ENCODE measurements at regions not wholly inside any gene's neighbourhood (a gene's known extent, or its start where the extent isn't known, plus 50 kb on each side); places are given as distances from the start of the nearest gene placed in this dataset.

DNA sequence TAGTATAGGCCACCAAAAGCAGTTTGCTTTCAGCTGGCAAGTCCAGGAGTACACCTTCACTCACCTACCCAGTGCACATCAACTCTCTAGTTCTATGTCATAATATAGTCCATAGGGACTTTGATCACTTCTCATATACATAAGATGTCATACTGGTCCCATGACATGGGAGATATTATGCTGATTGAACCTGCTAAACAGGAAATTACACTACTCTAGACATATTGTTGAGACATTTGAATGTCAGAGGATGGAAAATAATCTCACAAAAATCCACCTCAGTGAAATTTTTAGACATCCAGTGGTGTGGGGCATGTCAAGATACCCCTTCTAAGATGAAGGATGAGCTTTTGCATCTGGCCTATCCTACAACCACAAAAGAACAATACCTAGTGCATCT is 322.5 kb downstream of the EN1 start:
- Histone ChIP-seq H3K27me3 (no peaks in the 10 kb centered on the region), H3K4me1 (no peaks in the 10 kb centered on the region), H3K4me3 (replicated peaks in 1 of 3) (no peak overlapping the region), H3K36me3 (no peaks in the 10 kb centered on the region), H3K9me3 (no peaks in the 10 kb centered on the region), H3K27ac (no peak overlapping the region)
- no peak for DNase-seq
- intact Hi-C loops (cut with DNase I), result no loop called here
- no peak for TF ChIP-seq POLR2A (IDR thresholded peaks at IDR 0.05)

DNA sequence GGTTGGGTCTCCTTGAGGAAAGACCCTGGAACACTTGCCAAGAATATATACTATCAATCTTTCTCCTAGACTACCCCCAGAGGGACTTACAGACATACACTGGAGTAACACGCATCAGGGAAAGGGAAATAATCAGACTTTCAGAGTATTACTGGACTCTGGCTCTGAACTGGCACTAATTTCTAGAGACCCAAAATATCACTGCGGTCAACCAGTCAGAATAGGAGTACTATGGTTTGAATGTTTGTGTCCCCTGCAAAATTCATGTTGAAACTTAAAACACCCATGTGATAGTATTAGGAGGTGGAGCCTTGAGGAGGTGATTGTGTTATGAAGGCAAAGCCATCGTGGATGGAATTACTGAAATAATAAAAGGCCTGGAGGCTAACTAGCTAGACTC is 323.7 kb downstream of the EN1 start:
- H3K27me3 ChIP-seq, result no peaks in the 10 kb centered on the region
- no peak overlapping the region for H3K27ac ChIP-seq
- TF ChIP-seq, protein P1, sequence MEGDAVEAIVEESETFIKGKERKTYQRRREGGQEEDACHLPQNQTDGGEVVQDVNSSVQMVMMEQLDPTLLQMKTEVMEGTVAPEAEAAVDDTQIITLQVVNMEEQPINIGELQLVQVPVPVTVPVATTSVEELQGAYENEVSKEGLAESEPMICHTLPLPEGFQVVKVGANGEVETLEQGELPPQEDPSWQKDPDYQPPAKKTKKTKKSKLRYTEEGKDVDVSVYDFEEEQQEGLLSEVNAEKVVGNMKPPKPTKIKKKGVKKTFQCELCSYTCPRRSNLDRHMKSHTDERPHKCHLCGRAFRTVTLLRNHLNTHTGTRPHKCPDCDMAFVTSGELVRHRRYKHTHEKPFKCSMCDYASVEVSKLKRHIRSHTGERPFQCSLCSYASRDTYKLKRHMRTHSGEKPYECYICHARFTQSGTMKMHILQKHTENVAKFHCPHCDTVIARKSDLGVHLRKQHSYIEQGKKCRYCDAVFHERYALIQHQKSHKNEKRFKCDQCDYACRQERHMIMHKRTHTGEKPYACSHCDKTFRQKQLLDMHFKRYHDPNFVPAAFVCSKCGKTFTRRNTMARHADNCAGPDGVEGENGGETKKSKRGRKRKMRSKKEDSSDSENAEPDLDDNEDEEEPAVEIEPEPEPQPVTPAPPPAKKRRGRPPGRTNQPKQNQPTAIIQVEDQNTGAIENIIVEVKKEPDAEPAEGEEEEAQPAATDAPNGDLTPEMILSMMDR (IDR thresholded peaks at IDR 0.05), result no peak
- H3K4me1 ChIP-seq, result no peaks in the 10 kb centered on the region
- no peaks in the 10 kb centered on the region for H3K9me3 ChIP-seq
- no peaks in the 10 kb centered on the region for H3K36me3 ChIP-seq
- intact Hi-C loops (cut with DNase I), result no loop called here
- no peak overlapping the region for H3K4me3 ChIP-seq (replicated peaks in 1 of 3)
- DNase-seq, result no peak
- WGBS, 2 donors, result 77 to 80% methylated on average over 3 of the region's 3 CpGs

DNA sequence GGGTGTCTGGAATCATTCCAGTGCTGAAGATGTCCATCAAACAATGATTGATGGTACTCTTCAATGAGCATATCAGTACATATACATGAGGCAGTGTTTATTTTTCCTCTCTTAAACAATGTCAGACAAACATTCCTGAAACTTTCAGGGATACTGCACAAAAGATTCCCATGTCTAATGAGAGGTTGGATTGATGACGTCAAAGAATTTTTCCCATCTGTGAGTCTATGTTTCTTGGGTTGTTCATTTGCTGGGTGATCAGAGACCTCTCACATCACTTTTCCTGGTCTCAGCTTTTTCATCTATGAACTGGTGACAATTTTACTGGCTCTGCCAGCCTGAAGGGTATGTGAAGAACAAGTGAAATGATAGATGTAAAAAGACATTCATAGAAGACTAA is 325.5 kb downstream of the EN1 start:
- Histone ChIP-seq H3K9me3 (no peaks in the 10 kb centered on the region), H3K36me3 (no peaks in the 10 kb centered on the region), H3K27ac (no peak overlapping the region), H3K4me3 (replicated peaks in 1 of 3) (no peak overlapping the region), H3K27me3 (no peaks in the 10 kb centered on the region), H3K4me1 (no peaks in the 10 kb centered on the region)
- 86 to 95% methylated on average over 1 of the region's 1 CpG for WGBS, 2 donors
- no peak for DNase-seq
- intact Hi-C loops (cut with DNase I), result no loop called here
- TF ChIP-seq POLR2A (IDR thresholded peaks at IDR 0.05), result no peak
- TF ChIP-seq, protein P1 (IDR thresholded peaks at IDR 0.05), result no peak

DNA sequence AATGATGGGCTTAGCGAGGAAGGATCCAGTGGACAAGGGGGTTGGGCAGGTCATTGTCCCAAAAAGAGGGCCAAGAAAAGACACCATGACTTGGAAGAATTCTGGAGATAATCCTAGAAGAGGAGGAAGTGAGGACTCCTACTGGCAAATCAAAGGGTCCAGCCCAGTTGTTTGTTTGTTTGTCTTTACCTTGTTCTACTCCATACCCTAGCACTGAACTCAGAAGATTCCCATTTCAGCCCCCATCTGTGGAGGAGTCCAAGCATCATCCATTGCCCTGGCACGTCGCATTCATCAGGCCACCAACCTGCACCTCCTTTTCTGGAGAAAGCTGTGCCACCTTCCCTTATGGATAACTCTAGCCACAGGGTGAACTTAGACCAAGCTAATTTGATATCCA is 326.2 kb downstream of the EN1 start:
- no peak overlapping the region for H3K27ac ChIP-seq
- no peaks in the 10 kb centered on the region for H3K27me3 ChIP-seq
- H3K4me3 ChIP-seq (replicated peaks in 1 of 3), result no peak overlapping the region
- DNase-seq, result no peak
- no peaks in the 10 kb centered on the region for H3K4me1 ChIP-seq
- no peaks in the 10 kb centered on the region for H3K9me3 ChIP-seq
- intact Hi-C loops (cut with DNase I), result no loop called here
- TF ChIP-seq, protein P1 (IDR thresholded peaks at IDR 0.05), result no peak
- TF ChIP-seq POLR2A (IDR thresholded peaks at IDR 0.05), result no peak
- WGBS, 2 donors, result 89 to 94% methylated on average over 3 of the region's 3 CpGs
- no peaks in the 10 kb centered on the region for H3K36me3 ChIP-seq

DNA sequence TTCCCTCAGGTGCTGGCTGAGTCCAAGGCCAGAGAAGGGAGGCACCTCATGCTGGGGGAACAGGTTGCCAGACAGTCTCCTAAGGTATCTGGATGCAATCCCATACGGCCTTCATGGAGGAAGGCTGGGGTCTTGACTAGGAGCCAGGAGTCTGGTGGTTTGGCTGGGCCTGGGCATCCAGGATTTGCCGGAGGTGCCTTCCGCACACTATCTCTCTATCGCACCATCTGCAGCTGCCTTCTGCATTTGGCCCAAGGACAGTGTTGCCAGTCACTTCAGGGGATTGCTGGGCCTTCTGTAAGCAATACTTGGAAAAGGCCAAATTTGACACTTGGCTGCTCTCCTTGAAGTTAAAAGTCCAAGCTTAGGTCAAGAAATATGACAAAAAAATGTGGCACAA is 327.2 kb downstream of the EN1 start:
- TF ChIP-seq POLR2A (IDR thresholded peaks at IDR 0.05), result no peak
- TF ChIP-seq, protein P1 (IDR thresholded peaks at IDR 0.05), result no peak
- intact Hi-C loops (cut with DNase I), result no loop called here
- no peaks in the 10 kb centered on the region for H3K27me3 ChIP-seq
- H3K4me3 ChIP-seq (replicated peaks in 1 of 3), result no peak overlapping the region
- 75 to 87% methylated on average over 3 to 4 of the region's 4 CpGs for WGBS, 2 donors
- H3K9me3 ChIP-seq, result no peaks in the 10 kb centered on the region
- no peaks in the 10 kb centered on the region for H3K4me1 ChIP-seq
- DNase-seq, result no peak
- H3K36me3 ChIP-seq, result no peaks in the 10 kb centered on the region
- no peak overlapping the region for H3K27ac ChIP-seq

DNA sequence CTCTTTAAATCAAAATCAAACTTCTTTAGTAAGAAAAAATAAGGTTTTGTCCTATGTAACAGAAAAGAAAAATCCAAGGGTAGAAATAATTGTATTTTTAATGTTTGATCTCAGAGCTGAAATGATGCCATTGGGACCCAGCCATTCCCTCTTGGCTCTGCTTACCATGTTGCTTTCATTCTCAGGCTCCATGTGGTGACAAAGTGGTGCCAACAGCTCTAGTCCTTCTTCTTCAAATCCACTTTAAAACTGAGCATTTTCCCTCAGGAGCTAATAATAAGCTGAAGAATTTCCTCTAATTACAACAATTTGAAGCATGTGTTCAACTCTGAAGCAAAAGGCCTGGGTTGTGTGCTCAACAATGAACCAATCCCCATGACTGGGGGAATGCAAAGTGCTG is 327.9 kb downstream of the EN1 start:
- intact Hi-C loops (cut with DNase I), result no loop called here
- no peaks in the 10 kb centered on the region for H3K9me3 ChIP-seq
- no peaks in the 10 kb centered on the region for H3K4me1 ChIP-seq
- DNase-seq, result no peak
- TF ChIP-seq, protein P1 (IDR thresholded peaks at IDR 0.05), result no peak
- TF ChIP-seq POLR2A (IDR thresholded peaks at IDR 0.05), result no peak
- no peak overlapping the region for H3K27ac ChIP-seq
- no peak overlapping the region for H3K4me3 ChIP-seq (replicated peaks in 1 of 3)
- H3K36me3 ChIP-seq, result no peaks in the 10 kb centered on the region
- H3K27me3 ChIP-seq, result no peaks in the 10 kb centered on the region

Data from thyroid gland (tissue), 4 donors.